ENCODE measurements at regions not wholly inside any gene's neighbourhood (a gene's known extent, or its start where the extent isn't known, plus 50 kb on each side); places are given as distances from the start of the nearest gene placed in this dataset.

DNA sequence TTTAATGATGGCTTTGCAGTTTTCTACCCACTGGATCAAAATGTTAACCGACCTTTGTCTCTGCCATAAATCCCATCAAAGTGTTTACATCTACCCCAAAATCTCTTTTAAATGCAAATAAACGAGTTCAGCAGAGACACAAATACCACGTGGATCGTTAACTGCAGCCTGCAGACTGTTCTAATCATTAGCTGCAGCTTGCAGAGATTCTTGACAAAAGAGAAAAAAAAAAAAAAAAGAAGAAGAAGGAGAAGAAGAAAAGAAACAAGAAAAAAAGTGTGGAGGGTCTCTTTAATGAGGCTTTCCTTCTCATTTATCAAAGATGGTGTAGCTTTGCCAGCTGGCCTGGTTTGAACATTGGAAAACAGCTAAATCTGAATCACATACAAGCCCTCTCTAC lies 275.7 kb downstream of the NEDD1 start:
- no peak for DNase-seq

- DNase-seq, result no peak
These were observed 277.2 kb downstream of the NEDD1 start for GRCh38 chr12:97184127-97184773.

DNA sequence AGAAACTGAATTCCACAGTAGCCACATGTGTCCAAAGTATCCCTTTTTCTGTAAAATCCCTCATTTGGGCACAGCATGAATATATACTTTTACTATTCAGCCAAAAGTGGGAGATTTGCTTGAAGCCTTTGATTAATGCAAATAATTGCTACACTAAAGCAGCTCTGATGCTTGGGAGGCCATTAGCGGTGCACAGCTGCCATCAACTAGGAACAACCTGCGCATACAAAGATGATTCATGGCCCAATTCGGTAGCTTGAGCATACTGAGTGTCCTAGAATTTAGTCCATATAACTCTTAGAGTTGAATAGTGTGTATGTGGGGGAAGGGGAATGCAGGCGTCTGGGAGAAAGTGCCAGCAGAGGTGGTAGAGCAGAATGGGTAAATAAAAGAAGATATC lies 277.0 kb upstream of the RMST start:
- DNase-seq, result no peak

GRCh38 chr12:97194546-97194945 lies 268.1 kb upstream of the RMST start:
- DNase-seq, result no peak

DNA sequence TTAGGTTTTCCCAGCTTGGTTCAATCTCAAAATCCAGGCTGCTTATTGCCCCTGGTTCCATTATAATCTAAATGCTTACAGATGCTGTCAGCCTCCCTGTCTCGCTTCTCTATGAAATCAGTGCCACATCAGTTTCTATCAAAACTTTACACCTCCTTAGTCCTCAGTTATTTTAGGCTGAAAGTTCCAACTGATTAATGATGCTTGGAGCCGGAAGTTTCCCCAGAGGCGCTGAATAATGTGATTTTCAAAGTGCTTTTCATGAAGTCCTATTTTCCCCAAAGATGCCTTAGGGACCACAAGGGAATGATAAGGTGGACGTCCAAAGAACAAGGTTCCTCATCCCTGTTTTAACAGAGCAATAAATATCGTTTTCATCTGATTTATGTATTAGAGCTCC lies 262.4 kb upstream of the RMST start:
- no peak for DNase-seq

DNA sequence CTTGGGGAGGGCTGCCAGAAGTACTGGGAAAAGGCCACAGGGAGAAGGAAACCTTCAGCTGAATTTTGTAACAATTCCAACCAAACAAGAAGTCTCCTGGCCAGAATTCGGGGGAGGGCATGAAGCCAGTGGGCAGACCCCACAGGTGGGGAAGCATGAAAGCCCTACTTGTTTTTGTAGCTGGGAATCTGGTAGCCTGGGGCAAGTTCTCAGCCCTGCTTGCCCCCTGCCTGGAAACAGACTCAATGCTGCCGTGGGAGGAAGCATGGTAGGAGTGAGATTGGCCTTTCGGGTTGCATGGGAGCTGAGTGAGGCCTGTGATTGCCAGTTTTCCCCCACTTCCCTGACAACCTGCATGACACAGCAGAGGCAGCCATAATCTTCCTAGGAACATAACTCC lies 259.2 kb upstream of the RMST start:
- no peak for DNase-seq

DNA sequence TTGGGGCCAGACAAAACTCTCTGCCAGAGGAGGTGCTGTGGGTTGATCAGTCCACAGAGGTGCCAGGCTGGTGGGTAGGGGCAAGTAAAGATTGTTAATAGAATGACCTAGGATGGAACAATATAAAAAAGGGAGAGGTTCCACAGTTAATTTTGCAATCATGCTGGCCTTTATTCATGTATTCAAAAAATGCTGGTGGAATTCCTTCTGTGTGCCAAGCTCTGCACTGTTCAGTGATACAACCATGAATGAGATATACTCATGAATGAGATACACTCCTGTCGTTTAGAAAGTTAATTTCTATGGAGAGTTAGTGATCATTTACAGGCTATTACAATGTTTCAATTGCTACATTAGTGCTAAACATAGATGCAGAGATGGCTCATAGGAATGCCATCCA lies 252.6 kb upstream of the RMST start:
- no peak for DNase-seq

DNA sequence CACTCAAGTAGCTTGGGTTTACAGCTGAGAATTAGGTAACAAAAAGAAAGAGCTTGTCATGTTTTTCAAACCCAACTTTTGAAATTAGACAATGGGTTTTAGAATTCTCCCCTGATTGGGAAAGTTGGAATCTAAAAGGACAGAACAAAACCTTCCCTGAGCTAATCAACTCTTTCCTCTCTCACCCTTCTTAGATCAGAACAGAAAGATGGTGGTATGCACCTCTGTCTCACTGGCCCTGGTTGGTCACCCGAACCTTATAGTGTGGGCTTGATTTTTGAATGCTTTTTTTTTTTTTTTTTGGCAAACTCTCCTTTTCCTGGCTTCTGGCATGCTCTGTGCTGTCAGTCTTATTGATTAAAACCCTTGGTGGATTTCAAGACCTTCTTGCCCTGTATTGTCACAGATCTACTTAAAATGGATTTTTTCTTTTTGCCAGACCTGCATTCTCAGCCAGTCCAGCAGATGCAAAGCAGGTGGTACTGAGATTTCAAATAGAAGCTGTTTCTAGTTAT lies 251.1 kb upstream of the RMST start:
- no peak for DNase-seq

- DNase-seq, result no peak
These were observed 245.8 kb upstream of the RMST start for GRCh38 chr12:97216848-97217247.

- no peak for DNase-seq
These were observed 240.2 kb upstream of the RMST start for GRCh38 chr12:97222391-97222790.

DNA sequence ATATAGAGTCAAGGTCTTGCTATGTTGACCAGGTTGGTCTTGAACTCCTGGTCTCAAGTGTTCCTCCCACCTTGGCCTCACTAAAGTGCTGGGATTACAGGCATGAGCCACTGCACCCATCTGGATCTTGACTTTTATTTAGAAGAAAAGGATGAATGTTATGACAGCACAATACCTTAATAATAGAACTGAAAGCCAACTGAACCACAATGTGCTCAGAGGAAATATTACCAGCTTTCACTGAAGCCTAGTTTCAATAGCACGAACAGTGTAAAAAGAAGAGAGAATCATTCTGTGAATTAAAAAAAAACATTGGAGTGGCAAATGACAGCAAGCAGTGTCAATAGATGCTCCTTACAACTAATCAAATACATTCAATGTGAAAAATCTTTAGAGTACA lies 239.2 kb upstream of the RMST start:
- DNase-seq, result no peak

DNA sequence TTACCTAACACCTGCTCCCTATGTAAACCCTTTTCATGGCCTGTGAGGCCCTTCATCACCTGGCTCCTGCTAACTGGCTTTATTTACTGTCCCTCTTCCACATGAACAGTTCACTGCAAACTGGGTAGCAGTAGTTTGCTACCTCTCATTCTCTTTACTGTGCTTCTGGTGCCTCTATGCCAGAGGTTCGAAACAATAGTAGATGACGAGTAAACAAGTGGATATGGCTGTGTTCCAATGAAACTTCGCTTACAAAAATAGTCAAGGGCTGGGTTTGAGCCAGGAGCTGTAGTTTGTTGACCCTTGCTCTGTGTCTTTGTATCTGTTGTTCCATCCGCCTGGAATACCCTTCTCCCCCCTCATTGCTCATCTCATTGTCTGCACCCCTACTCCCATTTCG lies 233.6 kb upstream of the RMST start:
- DNase-seq, result no peak

GRCh38 chr12:97235102-97235501 lies 227.5 kb upstream of the RMST start:
- DNase-seq, result no peak

DNA sequence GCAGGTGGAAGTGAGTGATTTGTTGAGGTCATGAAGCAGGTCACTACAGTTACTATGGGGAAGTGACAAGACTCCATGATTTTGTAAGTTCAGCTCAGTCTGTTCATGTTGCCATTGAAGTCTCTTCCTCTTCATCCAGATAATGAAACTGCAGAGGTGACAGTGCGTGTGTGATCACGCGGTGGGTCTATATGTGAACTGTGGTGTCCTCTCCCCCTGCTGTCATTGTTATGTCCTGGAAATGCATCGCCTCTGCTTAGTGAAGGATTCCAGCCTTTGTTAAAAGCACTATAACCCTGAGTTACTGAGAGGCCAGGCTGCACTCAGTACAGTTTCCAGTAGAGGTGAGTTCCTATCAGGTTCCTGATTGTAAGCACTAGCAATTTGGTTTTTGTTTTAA lies 216.2 kb upstream of the RMST start:
- no peak for DNase-seq

DNA sequence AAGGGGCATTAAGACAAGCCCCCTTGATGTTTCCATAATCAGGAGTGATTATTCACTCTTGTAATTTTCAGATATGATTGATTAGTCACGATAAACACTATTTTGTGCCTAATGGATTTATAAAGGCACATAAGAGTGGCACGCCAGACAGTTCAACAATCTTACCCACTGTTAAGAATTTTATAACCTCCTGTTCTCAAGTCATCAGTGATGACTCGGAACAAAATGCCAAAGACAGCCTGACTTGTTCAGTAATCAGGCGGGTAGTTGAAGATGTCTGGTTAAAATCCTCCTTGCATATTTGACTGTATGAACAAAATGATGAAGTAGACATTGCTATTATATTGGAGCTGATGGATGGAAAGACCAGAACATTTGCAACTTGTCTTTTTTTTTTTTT lies 212.1 kb upstream of the RMST start:
- no peak for DNase-seq

GRCh38 chr12:97257726-97258125 lies 204.9 kb upstream of the RMST start:
- no peak for DNase-seq

GRCh38 chr12:97259098-97259497 lies 203.5 kb upstream of the RMST start:
- DNase-seq, result no peak

- DNase-seq, result no peak
These were observed 201.8 kb upstream of the RMST start for GRCh38 chr12:97260786-97261185.

GRCh38 chr12:97267166-97267565 lies 195.4 kb upstream of the RMST start:
- DNase-seq, result no peak

GRCh38 chr12:97267594-97268202 lies 194.9 kb upstream of the RMST start:
- DNase-seq, result no peak

GRCh38 chr12:97272471-97272870 lies 190.1 kb upstream of the RMST start:
- DNase-seq, result no peak

- no peak for DNase-seq
These were observed 188.2 kb upstream of the RMST start for GRCh38 chr12:97274386-97274785.

- no peak for DNase-seq
These were observed 187.3 kb upstream of the RMST start for GRCh38 chr12:97275256-97275655.

- no peak for DNase-seq
These were observed 186.6 kb upstream of the RMST start for GRCh38 chr12:97275728-97276590.

All from stimulated activated CD4-positive, alpha-beta T cell treated with anti-CD3 and anti-CD28 coated beads, Interleukin-4, amount 100 ng/mL, for 24 hours (primary cell).